A549 (cell line): ENCODE measurements at regions not wholly inside any gene's neighbourhood (a gene's known extent, or its start where the extent isn't known, plus 50 kb on each side); places are given as distances from the start of the nearest gene placed in this dataset.

Experiments used
- EHMT2 ChIP-seq: fragments of 200-600 bp; sonication (generic); IDR thresholded peaks from 2 replicates; pipeline ENCODE4 v1.6.1; 2016; ENCODE audit warnings: antibody characterized with exemption, low read depth, mild to moderate bottlenecking, moderate library complexity
- POLR2AphosphoS2 ChIP-seq: conservative IDR thresholded peaks from 2 replicates; pipeline ENCODE4 v1.6.1; 2012; ENCODE audit warnings: low read length, improper control_type of control experiment, inconsistent platforms
- TF ChIP-seq, protein P1 (sequence below): IDR thresholded peaks from 2 replicates; pipeline ENCODE4 v1.6.1; 2012

DNA sequence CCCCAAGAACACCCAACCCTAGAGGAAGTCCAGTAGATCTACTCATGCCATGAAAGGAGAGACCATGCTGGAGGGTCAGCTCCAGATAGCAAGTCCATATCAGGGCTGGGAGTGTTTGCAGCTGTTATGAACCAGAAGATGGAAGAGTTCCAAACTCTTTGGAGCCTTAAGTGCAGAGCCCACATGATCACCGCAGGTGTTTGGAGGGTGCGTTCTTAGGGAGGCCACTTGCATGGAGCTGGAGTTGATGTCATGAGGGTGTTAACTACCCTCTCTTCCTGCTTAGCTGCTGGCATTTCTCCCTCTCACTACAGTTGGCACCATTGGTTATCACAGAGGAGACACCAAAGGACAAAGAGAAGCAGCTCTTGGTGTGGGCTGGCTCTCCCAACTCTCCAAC lies 616.9 kb downstream of the AJAP1 start:
- TF ChIP-seq EHMT2 (no peak), POLR2AphosphoS2 (no peak)
- TF ChIP-seq, protein P1, sequence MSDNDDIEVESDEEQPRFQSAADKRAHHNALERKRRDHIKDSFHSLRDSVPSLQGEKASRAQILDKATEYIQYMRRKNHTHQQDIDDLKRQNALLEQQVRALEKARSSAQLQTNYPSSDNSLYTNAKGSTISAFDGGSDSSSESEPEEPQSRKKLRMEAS, result no peak
